Activated naive CD8-positive, alpha-beta T cell treated with anti-CD3 and anti-CD28 coated beads, Interleukin-2, amount 50 U/mL, for 24 hours (primary cell): ENCODE measurements at regions not wholly inside any gene's neighbourhood (a gene's known extent, or its start where the extent isn't known, plus 50 kb on each side); places are given as distances from the start of the nearest gene placed in this dataset.
"Not testable (repeated sequence)": the region's sequence is repeated elsewhere in the genome, so short reads cannot be mapped to it uniquely, and the experiment has no call there.

ENCODE experiments used
- ATAC-seq: fragments of 150-1000 bp; cut with Tn5 transposase; one replicate; pipeline ENCODE4 v1.10.0; 2021
- DNase-seq: peaks from one replicate; pipeline ENCODE4 v3.0.0; 2021
- H3K27ac Mint-ChIP-seq: one replicate; pipeline ENCODE4 v1.8.0; 2021; ENCODE audit warnings: mild to moderate bottlenecking, mixed read lengths
- H3K27me3 Mint-ChIP-seq: one replicate; pipeline ENCODE4 v1.8.0; 2021; ENCODE audit warnings: mixed read lengths
- H3K36me3 Mint-ChIP-seq: one replicate; pipeline ENCODE4 v1.8.0; 2021; ENCODE audit warnings: low read depth, mixed read lengths
- H3K4me1 Mint-ChIP-seq: one replicate; pipeline ENCODE4 v1.8.0; 2021; ENCODE audit warnings: mixed read lengths
- H3K4me3 Mint-ChIP-seq: one replicate; pipeline ENCODE4 v1.8.0; 2021; ENCODE audit warnings: mild to moderate bottlenecking, moderate library complexity, mixed read lengths
- H3K9me3 Mint-ChIP-seq: one replicate; pipeline ENCODE4 v1.8.0; 2021; ENCODE audit warnings: mixed read lengths

- no peak for ATAC-seq
Measured at GRCh38 chr14:44873536-44873935, 88.2 kb downstream of the KLHL28 start.

GRCh38 chr14:44866770-44867169, 95.0 kb downstream of the KLHL28 start:
- DNase-seq (no peak), ATAC-seq (no peak)
- H3K4me3 Mint-ChIP-seq: no peak overlapping the region
- H3K4me1 Mint-ChIP-seq: no peaks in the 10 kb centered on the region
- H3K9me3 Mint-ChIP-seq: no peaks in the 10 kb centered on the region
- no peaks in the 10 kb centered on the region for H3K36me3 Mint-ChIP-seq
- peaks cover 2% of the 10 kb centered on the region for H3K27me3 Mint-ChIP-seq
- no peak overlapping the region for H3K27ac Mint-ChIP-seq

More at GRCh38 chr14:44873536-44873935, 88.2 kb downstream of the KLHL28 start:
- DNase-seq: no peak
- Mint-ChIP-seq H3K36me3 (no peaks in the 10 kb centered on the region), H3K27me3 (peaks cover 17% of the 10 kb centered on the region), H3K4me1 (no peaks in the 10 kb centered on the region), H3K27ac (no peak overlapping the region), H3K4me3 (no peak overlapping the region), H3K9me3 (no peaks in the 10 kb centered on the region)

GRCh38 chr14:44866322-44866721, 95.4 kb downstream of the KLHL28 start:
- no peaks in the 10 kb centered on the region for H3K9me3 Mint-ChIP-seq
- H3K36me3 Mint-ChIP-seq: no peaks in the 10 kb centered on the region
- no peak overlapping the region for H3K4me3 Mint-ChIP-seq
- peaks cover 2% of the 10 kb centered on the region for H3K27me3 Mint-ChIP-seq
- no peak for DNase-seq
- H3K4me1 Mint-ChIP-seq: no peaks in the 10 kb centered on the region
- H3K27ac Mint-ChIP-seq: no peak overlapping the region
- peak; percentile 24 for ATAC-seq

GRCh38 chr14:44863271-44863670, 98.5 kb downstream of the KLHL28 start:
- Mint-ChIP-seq H3K27ac (no peak overlapping the region), H3K36me3 (no peaks in the 10 kb centered on the region), H3K4me3 (no peak overlapping the region)

GRCh38 chr14:44854114-44854513, 107.6 kb downstream of the KLHL28 start:
- H3K9me3 Mint-ChIP-seq: no peaks in the 10 kb centered on the region
- no peak for DNase-seq
- peaks cover 27% of the 10 kb centered on the region for H3K27me3 Mint-ChIP-seq
- no peaks in the 10 kb centered on the region for H3K36me3 Mint-ChIP-seq
- H3K4me3 Mint-ChIP-seq: no peak overlapping the region
- ATAC-seq: peak; percentile 43
- no peaks in the 10 kb centered on the region for H3K4me1 Mint-ChIP-seq
- H3K27ac Mint-ChIP-seq: no peak overlapping the region

More at GRCh38 chr14:44863271-44863670, 98.5 kb downstream of the KLHL28 start:
- DNase-seq (no peak), ATAC-seq (no peak)
- no peaks in the 10 kb centered on the region for H3K4me1 Mint-ChIP-seq
- no peaks in the 10 kb centered on the region for H3K9me3 Mint-ChIP-seq
- peaks cover under 1% of the 10 kb centered on the region for H3K27me3 Mint-ChIP-seq

GRCh38 chr14:44847526-44848309, 114.0 kb downstream of the KLHL28 start:
- Mint-ChIP-seq H3K4me1 (no peaks in the 10 kb centered on the region), H3K27me3 (peaks cover 4% of the 10 kb centered on the region), H3K27ac (no peak overlapping the region), H3K4me3 (no peak overlapping the region), H3K9me3 (no peaks in the 10 kb centered on the region), H3K36me3 (no peaks in the 10 kb centered on the region)
- ATAC-seq: no peak
- no peak for DNase-seq

GRCh38 chr14:44846232-44846824, 115.4 kb downstream of the KLHL28 start:
- no peaks in the 10 kb centered on the region for H3K9me3 Mint-ChIP-seq
- H3K4me1 Mint-ChIP-seq: no peaks in the 10 kb centered on the region
- DNase-seq (no peak), ATAC-seq (no peak)
- H3K27me3 Mint-ChIP-seq: no peaks in the 10 kb centered on the region
- H3K27ac Mint-ChIP-seq: no peak overlapping the region
- no peaks in the 10 kb centered on the region for H3K36me3 Mint-ChIP-seq
- no peak overlapping the region for H3K4me3 Mint-ChIP-seq

- not testable (repeated sequence) for H3K4me3 Mint-ChIP-seq, H3K27ac Mint-ChIP-seq, H3K36me3 Mint-ChIP-seq, DNase-seq, H3K27me3 Mint-ChIP-seq, H3K9me3 Mint-ChIP-seq, ATAC-seq, H3K4me1 Mint-ChIP-seq
Measured at GRCh38 chr14:44835928-44836327, 125.8 kb downstream of the KLHL28 start.

- Mint-ChIP-seq H3K36me3 (no peaks in the 10 kb centered on the region), H3K4me1 (no peaks in the 10 kb centered on the region), H3K27ac (no peak overlapping the region), H3K4me3 (no peak overlapping the region), H3K9me3 (no peaks in the 10 kb centered on the region), H3K27me3 (peaks cover 3% of the 10 kb centered on the region)
- no peak for DNase-seq
- ATAC-seq: no peak
Measured at GRCh38 chr14:44833376-44834060, 128.2 kb downstream of the KLHL28 start.

GRCh38 chr14:44830371-44830770, 131.4 kb downstream of the KLHL28 start:
- H3K9me3 Mint-ChIP-seq: no peaks in the 10 kb centered on the region
- H3K36me3 Mint-ChIP-seq: no peaks in the 10 kb centered on the region
- ATAC-seq: no peak
- H3K4me1 Mint-ChIP-seq: no peaks in the 10 kb centered on the region
- H3K27me3 Mint-ChIP-seq: no peaks in the 10 kb centered on the region
- no peak overlapping the region for H3K4me3 Mint-ChIP-seq
- no peak for DNase-seq
- no peak overlapping the region for H3K27ac Mint-ChIP-seq

GRCh38 chr14:44829021-44829420, 132.7 kb downstream of the KLHL28 start:
- Mint-ChIP-seq H3K27ac (no peak overlapping the region), H3K4me3 (no peak overlapping the region), H3K36me3 (no peaks in the 10 kb centered on the region), H3K27me3 (no peaks in the 10 kb centered on the region), H3K4me1 (no peaks in the 10 kb centered on the region), H3K9me3 (no peaks in the 10 kb centered on the region)
- DNase-seq (no peak), ATAC-seq (no peak)

- DNase-seq: no peak
- Mint-ChIP-seq H3K36me3 (no peaks in the 10 kb centered on the region), H3K27me3 (no peaks in the 10 kb centered on the region), H3K9me3 (no peaks in the 10 kb centered on the region), H3K4me1 (no peaks in the 10 kb centered on the region), H3K27ac (no peak overlapping the region), H3K4me3 (no peak overlapping the region)
- no peak for ATAC-seq
Measured at GRCh38 chr14:44828023-44828422, 133.7 kb downstream of the KLHL28 start.

- DNase-seq (no peak), ATAC-seq (no peak)
- Mint-ChIP-seq H3K9me3 (peaks cover 6% of the 10 kb centered on the region), H3K27me3 (peaks cover 11% of the 10 kb centered on the region), H3K4me1 (no peaks in the 10 kb centered on the region), H3K4me3 (no peak overlapping the region), H3K27ac (no peak overlapping the region), H3K36me3 (no peaks in the 10 kb centered on the region)
Measured at GRCh38 chr14:44820230-44820964, 141.3 kb downstream of the KLHL28 start.

- no peak overlapping the region for H3K27ac Mint-ChIP-seq
- no peaks in the 10 kb centered on the region for H3K4me1 Mint-ChIP-seq
- H3K9me3 Mint-ChIP-seq: no peaks in the 10 kb centered on the region
- ATAC-seq (no peak), DNase-seq (no peak)
- no peaks in the 10 kb centered on the region for H3K36me3 Mint-ChIP-seq
- H3K4me3 Mint-ChIP-seq: no peak overlapping the region
- peaks cover 8% of the 10 kb centered on the region for H3K27me3 Mint-ChIP-seq
Measured at GRCh38 chr14:44814196-44814595, 147.6 kb downstream of the KLHL28 start.
